Left lung (tissue), 4 donors: ENCODE measurements at regions not wholly inside any gene's neighbourhood (a gene's known extent, or its start where the extent isn't known, plus 50 kb on each side); places are given as distances from the start of the nearest gene placed in this dataset.
"Not testable (repeated sequence)": the region's sequence is repeated elsewhere in the genome, so short reads cannot be mapped to it uniquely, and the experiment has no call there.

Source experiments
- ATAC-seq: fragments of 200-7000 bp; cut with Tn5 transposase; one replicate; pipeline ENCODE4 v1.9.1; 2020; ENCODE audit warnings: moderate library complexity
- DNase-seq, 4 donors: peaks; one replicate each; pipeline ENCODE4 v3.0.0-alpha.2; 2013 to 2020
- H3K27ac ChIP-seq, 2 donors: fragments of 200-600 bp; sonication (generic) in 1 of 2; one replicate each; pipeline versions ENCODE4 v1.5.0 to v1.8.0; 2020 to 2021
- H3K27me3 ChIP-seq, 2 donors: fragments of 200-600 bp; sonication (generic) in 1 of 2; one replicate each; pipeline versions ENCODE4 v1.5.0 to v1.8.0; 2020 to 2021
- H3K36me3 ChIP-seq, 2 donors: fragments of 200-600 bp; sonication (generic) in 1 of 2; one replicate each; pipeline versions ENCODE4 v1.5.0 to v1.8.0; 2020 to 2021
- H3K4me1 ChIP-seq, 2 donors: fragments of 200-600 bp; one replicate each; pipeline ENCODE4 v1.8.0; 2021
- H3K4me3 ChIP-seq, 2 donors: fragments of 200-600 bp; sonication (generic) in 1 of 2; one replicate each; pipeline versions ENCODE4 v1.5.0 to v1.8.0; 2020 to 2021; ENCODE audit warnings: mild to moderate bottlenecking in 1 of 2
- H3K9me3 ChIP-seq, 2 donors: fragments of 200-600 bp; sonication (generic) in 1 of 2; one replicate each; pipeline versions ENCODE4 v1.5.0 to v1.8.0; 2020 to 2021
- CTCF ChIP-seq, 2 donors: fragments of 200-600 bp; sonication (generic) in 1 of 2; IDR thresholded peaks; one replicate each; pipeline versions ENCODE4 v1.5.0 to v1.8.0; 2021; ENCODE audit warnings: antibody characterized with exemption in 2 of 2
- intact Hi-C, 2 donors: fragments of 100-400 bp; cut with DNase I; formaldehyde crosslinking; loops; one replicate each; pipeline versions ENCODE4 v1.11.2 to v1.14.2; 2022
- donor health status: DM: no; HTN: yes; CAD: no.
- donor health status: DM: no; HTN: no; CAD: no.

- no peaks in the 10 kb centered on the region for H3K4me1 ChIP-seq
- ATAC-seq (no peak), DNase-seq (peak in 2 of 4 donors; percentile 15 to 64)
- intact Hi-C loops = no loop called here
- no peaks in the 10 kb centered on the region for H3K36me3 ChIP-seq
- no peaks in the 10 kb centered on the region for H3K27me3 ChIP-seq
- no peak for TF ChIP-seq CTCF (IDR thresholded peaks at IDR 0.05)
- H3K27ac ChIP-seq = no peak overlapping the region
- no peaks in the 10 kb centered on the region for H3K9me3 ChIP-seq
- no peak overlapping the region for H3K4me3 ChIP-seq
These were observed 145.9 kb downstream of the RTP5 start for GRCh38 chr2:242015108-242016065.

DNA sequence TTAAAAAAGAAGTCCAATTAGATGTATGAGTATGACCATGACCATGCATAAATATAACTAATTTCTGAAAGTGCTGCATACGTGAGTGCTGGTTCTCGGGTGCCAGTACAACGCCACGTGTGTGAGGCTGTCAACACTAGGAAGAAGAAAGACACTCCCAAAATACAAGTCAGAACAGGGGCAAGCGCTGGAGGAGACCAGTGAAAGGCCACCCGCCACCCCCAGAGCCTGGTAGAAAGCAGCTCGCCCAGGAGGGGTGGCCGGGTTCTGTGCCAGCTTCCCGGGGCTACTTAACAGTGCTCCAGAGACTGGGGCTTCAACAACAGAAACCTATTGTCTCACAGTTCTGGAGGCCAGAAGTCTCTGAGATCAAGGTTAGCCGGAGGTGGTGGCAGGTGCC, 147.6 kb downstream of the RTP5 start:
- ATAC-seq (no peak), DNase-seq (peak in 2 of 4 donors; percentile 25 to 49)
- no peak for TF ChIP-seq CTCF (IDR thresholded peaks at IDR 0.05)
- Histone ChIP-seq H3K4me3 (no peak overlapping the region), H3K27ac (no peak overlapping the region), H3K36me3 (no peaks in the 10 kb centered on the region), H3K4me1 (no peaks in the 10 kb centered on the region), H3K27me3 (no peaks in the 10 kb centered on the region), H3K9me3 (no peaks in the 10 kb centered on the region)
- intact Hi-C loops = no loop called here

DNA sequence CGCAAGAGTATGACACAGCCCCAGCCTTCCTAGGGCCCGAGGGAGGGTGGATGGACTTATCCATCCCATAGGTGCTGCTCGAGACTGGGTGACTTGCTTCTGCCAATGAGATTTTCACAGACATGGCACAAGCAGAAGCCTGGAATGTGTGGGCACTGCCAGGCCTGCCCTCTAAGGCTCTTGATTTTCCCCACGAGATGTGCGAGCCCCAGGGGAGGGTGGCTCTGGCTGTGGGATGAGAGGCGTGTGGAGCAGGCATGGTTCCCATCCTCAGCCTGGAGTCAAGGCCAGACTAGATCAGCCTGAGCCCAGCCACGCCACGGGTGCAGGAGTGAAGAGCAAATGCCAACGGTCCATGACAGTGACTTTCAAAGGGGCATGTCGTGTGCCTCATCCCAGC, 148.9 kb downstream of the RTP5 start:
- DNase-seq = peak in 2 of 4 donors; percentile 2 to 29
- H3K27me3 ChIP-seq, H3K4me3 ChIP-seq, H3K9me3 ChIP-seq, H3K36me3 ChIP-seq, H3K27ac ChIP-seq, intact Hi-C loops, H3K4me1 ChIP-seq, ATAC-seq: not testable (repeated sequence)

- ATAC-seq (no peak), DNase-seq (peak in 1 of 4 donors; percentile 39)
- intact Hi-C loops = no loop called here
- no peak overlapping the region for H3K27ac ChIP-seq
- H3K4me1 ChIP-seq = no peaks in the 10 kb centered on the region
- no peaks in the 10 kb centered on the region for H3K36me3 ChIP-seq
- no peak for TF ChIP-seq CTCF (IDR thresholded peaks at IDR 0.05)
- no peaks in the 10 kb centered on the region for H3K9me3 ChIP-seq
- H3K27me3 ChIP-seq = peaks cover 0 to 16% of the 10 kb centered on the region in 2 donors
- H3K4me3 ChIP-seq = no peak overlapping the region
These were observed 149.8 kb downstream of the RTP5 start for GRCh38 chr2:242019344-242019743.

DNA sequence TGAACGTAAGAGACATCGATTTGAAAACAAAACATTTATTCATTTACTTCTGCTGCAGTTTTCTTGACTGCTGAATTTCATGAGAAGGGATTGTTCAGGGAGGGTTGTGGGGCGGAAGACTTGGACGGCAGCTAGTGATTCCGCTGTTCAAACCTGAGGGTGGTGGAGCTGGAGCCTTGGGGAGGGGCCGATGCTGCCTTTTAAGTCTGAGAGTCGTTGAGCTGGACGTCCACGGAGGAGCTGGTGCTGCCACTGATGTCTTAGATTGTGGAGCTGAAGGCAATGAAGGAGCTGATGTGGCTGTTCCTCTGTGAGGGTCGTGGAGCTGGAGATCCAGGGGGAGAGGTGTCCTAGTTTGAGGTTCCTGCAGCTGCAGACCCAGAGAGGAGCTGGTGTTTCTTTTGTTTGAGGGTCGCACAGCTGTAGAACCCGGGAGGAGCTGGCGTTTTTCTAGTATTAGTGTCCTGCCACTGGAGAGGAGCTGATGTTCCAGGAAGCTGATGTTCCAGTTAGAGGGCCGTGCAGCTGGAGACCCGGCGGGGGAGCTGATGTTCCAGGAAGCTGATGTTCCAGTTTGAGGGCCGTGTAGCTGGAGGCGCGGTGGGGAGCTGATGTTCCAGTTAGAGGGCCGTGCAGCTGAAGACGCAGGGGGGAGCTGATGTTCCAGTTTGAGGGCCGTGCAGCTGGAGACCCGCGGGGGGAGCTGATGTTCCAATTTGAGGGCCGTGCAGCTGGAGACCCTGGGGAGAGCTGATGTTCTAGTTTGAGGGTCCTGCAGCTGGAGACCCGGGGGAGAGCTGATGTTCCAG, 150.9 kb downstream of the RTP5 start:
- Histone ChIP-seq H3K27me3 (peaks cover 0 to 27% of the 10 kb centered on the region in 2 donors), H3K27ac (no peak overlapping the region), H3K9me3 (no peaks in the 10 kb centered on the region), H3K36me3 (no peaks in the 10 kb centered on the region), H3K4me1 (no peaks in the 10 kb centered on the region), H3K4me3 (no peak overlapping the region)
- ATAC-seq (no peak), DNase-seq (peak in 2 of 4 donors; percentile 31 to 60)
- intact Hi-C loops = no loop called here
- TF ChIP-seq CTCF (IDR thresholded peaks at IDR 0.05) = no peak
